SK-N-SH (cell line): ENCODE measurements at regions not wholly inside any gene's neighbourhood (a gene's known extent, or its start where the extent isn't known, plus 50 kb on each side); places are given as distances from the start of the nearest gene placed in this dataset.

Experiments used
- CHD2 ChIP-seq: fragments of 150-350 bp; IDR thresholded peaks from 2 replicates; pipeline ENCODE4 v1.6.1; 2018; ENCODE audit warnings: low read length; ENCODE audit not compliant: partially characterized antibody
- POLR2AphosphoS5 ChIP-seq: IDR thresholded peaks from 2 replicates; pipeline ENCODE4 v1.6.1; 2012; ENCODE audit warnings: low read depth, low read length

DNA sequence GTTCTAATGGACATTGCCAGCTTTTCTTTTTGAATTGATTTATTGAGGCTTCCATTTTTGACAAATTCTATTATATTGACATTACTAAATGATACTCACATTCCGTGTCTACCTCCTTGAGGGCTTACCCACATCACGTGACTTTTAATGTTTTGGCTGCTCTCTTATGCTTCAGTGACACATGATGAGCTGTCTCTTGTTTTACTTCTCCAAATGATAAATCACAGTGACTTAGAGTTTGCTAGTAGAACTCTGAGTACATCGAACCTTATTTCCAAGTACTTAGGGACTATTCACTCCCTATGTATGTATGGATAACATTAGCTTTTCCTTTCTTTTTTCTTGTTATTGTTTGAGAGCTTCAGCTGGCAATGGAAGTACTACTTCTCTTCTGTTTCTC is 169.8 kb upstream of the KCNN2 start:
- no peak for TF ChIP-seq CHD2
- no peak for TF ChIP-seq POLR2AphosphoS5
